ENCODE measurements at regions not wholly inside any gene's neighbourhood (a gene's known extent, or its start where the extent isn't known, plus 50 kb on each side); places are given as distances from the start of the nearest gene placed in this dataset.

- Histone ChIP-seq H3K4me2 (ENCODE audit: low read length) (no peak overlapping the region), H3K18ac (ENCODE audit: low read length) (no peak overlapping the region), H2AK5ac (ENCODE audit: low read length) (no peak overlapping the region), H4K8ac (ENCODE audit: low read depth, low read length) (no peak overlapping the region), H3K9ac (ENCODE audit: low read length) (no peak overlapping the region), H3K79me2 (ENCODE audit: control insufficient read depth, insufficient read depth, low read length) (no peaks in the 10 kb centered on the region), H3K4ac (ENCODE audit: low read depth, low read length) (no peak overlapping the region), H2BK120ac (ENCODE audit: low read depth, low read length) (no peak overlapping the region), H3K27me3 (ENCODE audit: insufficient read depth, low read length, poor library complexity) (no peaks in the 10 kb centered on the region), H2BK5ac (ENCODE audit: low read length) (no peak overlapping the region), H3K4me1 (ENCODE audit: control insufficient read depth, low read depth, low read length) (no peaks in the 10 kb centered on the region), H3K27ac (ENCODE audit: low read depth, low read length) (no peak overlapping the region), H3K79me1 (ENCODE audit: low read length) (no peaks in the 10 kb centered on the region), H3K36me3 (ENCODE audit: control insufficient read depth, insufficient read depth, low read length) (no peaks in the 10 kb centered on the region), H3K23ac (ENCODE audit: low read length) (no peak overlapping the region), H3K56ac (ENCODE audit: low read length) (no peak overlapping the region), H3K4me3 (ENCODE audit: low read length) (no peak overlapping the region), H2BK15ac (replicated peaks; ENCODE audit: low read depth) (no peak overlapping the region), H4K5ac (ENCODE audit: low read length) (no peak overlapping the region)
- no peak for DNase-seq
- whole genome bisulfite sequencing (ENCODE audit: extremely low coverage, insufficient coverage, low lambda C conversion rate) = no CpG with 5 or more reads among the region's 3 CpGs
Observed at GRCh38 chr2:35504419-35504818, 851.2 kb upstream of the CRIM1 start.

DNA sequence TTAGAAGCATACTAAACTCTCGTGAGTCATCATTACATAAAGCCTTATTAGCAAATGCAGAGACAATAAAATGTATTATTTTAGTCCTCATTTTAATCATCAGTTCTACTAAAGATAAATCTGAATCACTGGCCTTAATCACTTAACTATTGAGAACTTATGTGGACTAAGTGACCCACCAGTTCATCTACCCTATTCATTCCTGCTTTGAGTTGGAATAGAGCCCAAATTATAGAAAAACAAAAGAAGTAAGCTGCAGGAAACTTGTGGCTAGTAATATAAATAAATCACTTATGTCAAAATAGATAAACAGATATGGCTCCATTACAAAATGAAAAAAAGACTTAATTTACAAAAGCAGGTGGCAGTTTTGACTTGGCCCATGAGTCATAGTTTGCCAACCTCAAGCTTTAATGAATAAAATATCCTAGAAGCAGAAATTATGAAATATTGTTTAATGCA lies 851.8 kb upstream of the CRIM1 start:
- Histone ChIP-seq H3K79me2 (ENCODE audit: control insufficient read depth, insufficient read depth, low read length) (no peaks in the 10 kb centered on the region), H2BK5ac (ENCODE audit: low read length) (no peak overlapping the region), H2BK120ac (ENCODE audit: low read depth, low read length) (no peak overlapping the region), H3K4me1 (ENCODE audit: control insufficient read depth, low read depth, low read length) (no peaks in the 10 kb centered on the region), H3K18ac (ENCODE audit: low read length) (no peak overlapping the region), H4K8ac (ENCODE audit: low read depth, low read length) (no peak overlapping the region), H2AK5ac (ENCODE audit: low read length) (no peak overlapping the region), H3K9ac (ENCODE audit: low read length) (no peak overlapping the region), H3K4me2 (ENCODE audit: low read length) (no peak overlapping the region), H3K56ac (ENCODE audit: low read length) (no peak overlapping the region), H3K36me3 (ENCODE audit: control insufficient read depth, insufficient read depth, low read length) (no peaks in the 10 kb centered on the region), H4K5ac (ENCODE audit: low read length) (no peak overlapping the region), H3K79me1 (ENCODE audit: low read length) (no peaks in the 10 kb centered on the region), H2BK15ac (replicated peaks; ENCODE audit: low read depth) (no peak overlapping the region), H3K27me3 (ENCODE audit: insufficient read depth, low read length, poor library complexity) (no peaks in the 10 kb centered on the region), H3K27ac (ENCODE audit: low read depth, low read length) (no peak overlapping the region), H3K4ac (ENCODE audit: low read depth, low read length) (no peak overlapping the region), H3K23ac (ENCODE audit: low read length) (no peak overlapping the region), H3K4me3 (ENCODE audit: low read length) (no peak overlapping the region)
- no peak for DNase-seq
- no CpG with 5 or more reads among the region's 1 CpG for WGBS (ENCODE audit: extremely low coverage, insufficient coverage, low lambda C conversion rate)

DNA sequence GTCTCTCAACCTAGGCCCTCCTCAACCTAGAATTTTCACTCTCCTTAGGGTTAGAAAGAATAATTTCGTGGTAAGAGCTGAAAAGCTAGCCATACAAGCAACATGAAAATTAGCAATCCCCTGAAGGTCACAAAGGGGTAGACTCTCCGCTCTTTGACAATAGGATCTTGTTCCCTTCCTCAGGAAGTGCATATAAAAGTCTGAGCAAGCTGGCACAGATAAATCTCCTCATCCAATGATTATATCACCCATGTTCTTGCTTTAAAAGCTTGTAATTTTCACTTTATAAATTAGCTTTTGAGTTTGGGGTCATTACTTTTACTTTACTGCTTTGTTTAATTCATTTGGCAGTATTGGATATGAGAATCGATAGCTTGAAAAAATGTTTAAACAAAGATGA lies 852.3 kb upstream of the CRIM1 start:
- H4K8ac ChIP-seq (ENCODE audit: low read depth, low read length) = no peak overlapping the region
- H3K79me1 ChIP-seq (ENCODE audit: low read length) = no peaks in the 10 kb centered on the region
- no peaks in the 10 kb centered on the region for H3K36me3 ChIP-seq (ENCODE audit: control insufficient read depth, insufficient read depth, low read length)
- no peak overlapping the region for H3K23ac ChIP-seq (ENCODE audit: low read length)
- H3K18ac ChIP-seq (ENCODE audit: low read length) = no peak overlapping the region
- H3K79me2 ChIP-seq (ENCODE audit: control insufficient read depth, insufficient read depth, low read length) = no peaks in the 10 kb centered on the region
- H3K4me3 ChIP-seq (ENCODE audit: low read length) = no peak overlapping the region
- H3K4me1 ChIP-seq (ENCODE audit: control insufficient read depth, low read depth, low read length) = no peaks in the 10 kb centered on the region
- no peak overlapping the region for H2BK120ac ChIP-seq (ENCODE audit: low read depth, low read length)
- no peak for DNase-seq
- H3K27ac ChIP-seq (ENCODE audit: low read depth, low read length) = no peak overlapping the region
- no peak overlapping the region for H2BK15ac ChIP-seq (replicated peaks; ENCODE audit: low read depth)
- no peak overlapping the region for H3K56ac ChIP-seq (ENCODE audit: low read length)
- H2AK5ac ChIP-seq (ENCODE audit: low read length) = no peak overlapping the region
- H3K4me2 ChIP-seq (ENCODE audit: low read length) = no peak overlapping the region
- H2BK5ac ChIP-seq (ENCODE audit: low read length) = no peak overlapping the region
- H3K9ac ChIP-seq (ENCODE audit: low read length) = no peak overlapping the region
- no peaks in the 10 kb centered on the region for H3K27me3 ChIP-seq (ENCODE audit: insufficient read depth, low read length, poor library complexity)
- no peak overlapping the region for H4K5ac ChIP-seq (ENCODE audit: low read length)
- no CpG with 5 or more reads among the region's 3 CpGs for WGBS (ENCODE audit: extremely low coverage, insufficient coverage, low lambda C conversion rate)
- H3K4ac ChIP-seq (ENCODE audit: low read depth, low read length) = no peak overlapping the region

- Histone ChIP-seq H2BK15ac (replicated peaks; ENCODE audit: low read depth) (no peak overlapping the region), H3K56ac (ENCODE audit: low read length) (no peak overlapping the region)
- DNase-seq = no peak
Observed at GRCh38 chr2:35501076-35501475, 854.5 kb upstream of the CRIM1 start.

GRCh38 chr2:35496022-35496421 lies 859.6 kb upstream of the CRIM1 start:
- H3K36me3 ChIP-seq (ENCODE audit: control insufficient read depth, insufficient read depth, low read length) = no peaks in the 10 kb centered on the region
- no peaks in the 10 kb centered on the region for H3K4me1 ChIP-seq (ENCODE audit: control insufficient read depth, low read depth, low read length)
- H3K79me1 ChIP-seq (ENCODE audit: low read length) = no peaks in the 10 kb centered on the region
- no peak overlapping the region for H4K5ac ChIP-seq (ENCODE audit: low read length)
- H4K8ac ChIP-seq (ENCODE audit: low read depth, low read length) = no peak overlapping the region
- no CpG with 5 or more reads among the region's 1 CpG for WGBS (ENCODE audit: extremely low coverage, insufficient coverage, low lambda C conversion rate)
- no peak overlapping the region for H3K23ac ChIP-seq (ENCODE audit: low read length)
- no peak overlapping the region for H3K4me2 ChIP-seq (ENCODE audit: low read length)
- H3K79me2 ChIP-seq (ENCODE audit: control insufficient read depth, insufficient read depth, low read length) = no peaks in the 10 kb centered on the region
- no peak overlapping the region for H2BK120ac ChIP-seq (ENCODE audit: low read depth, low read length)
- H3K4ac ChIP-seq (ENCODE audit: low read depth, low read length) = no peak overlapping the region
- DNase-seq = no peak
- H3K9ac ChIP-seq (ENCODE audit: low read length) = no peak overlapping the region
- no peak overlapping the region for H2BK15ac ChIP-seq (replicated peaks; ENCODE audit: low read depth)
- no peak overlapping the region for H2BK5ac ChIP-seq (ENCODE audit: low read length)
- no peak overlapping the region for H3K4me3 ChIP-seq (ENCODE audit: low read length)
- no peak overlapping the region for H3K56ac ChIP-seq (ENCODE audit: low read length)
- H3K27me3 ChIP-seq (ENCODE audit: insufficient read depth, low read length, poor library complexity) = no peaks in the 10 kb centered on the region
- H3K27ac ChIP-seq (ENCODE audit: low read depth, low read length) = no peak overlapping the region
- no peak overlapping the region for H3K18ac ChIP-seq (ENCODE audit: low read length)
- no peak overlapping the region for H2AK5ac ChIP-seq (ENCODE audit: low read length)

More at GRCh38 chr2:35501076-35501475, 854.5 kb upstream of the CRIM1 start:
- no CpG with 5 or more reads among the region's 6 CpGs for WGBS (ENCODE audit: extremely low coverage, insufficient coverage, low lambda C conversion rate)
- Histone ChIP-seq H4K5ac (ENCODE audit: low read length) (no peak overlapping the region), H3K9ac (ENCODE audit: low read length) (no peak overlapping the region), H3K27me3 (ENCODE audit: insufficient read depth, low read length, poor library complexity) (no peaks in the 10 kb centered on the region), H2AK5ac (ENCODE audit: low read length) (no peak overlapping the region), H3K4me2 (ENCODE audit: low read length) (no peak overlapping the region), H3K79me2 (ENCODE audit: control insufficient read depth, insufficient read depth, low read length) (no peaks in the 10 kb centered on the region), H3K79me1 (ENCODE audit: low read length) (no peaks in the 10 kb centered on the region), H3K4ac (ENCODE audit: low read depth, low read length) (no peak overlapping the region), H4K8ac (ENCODE audit: low read depth, low read length) (no peak overlapping the region), H3K18ac (ENCODE audit: low read length) (no peak overlapping the region), H3K4me1 (ENCODE audit: control insufficient read depth, low read depth, low read length) (no peaks in the 10 kb centered on the region), H2BK5ac (ENCODE audit: low read length) (no peak overlapping the region), H3K23ac (ENCODE audit: low read length) (no peak overlapping the region), H2BK120ac (ENCODE audit: low read depth, low read length) (no peak overlapping the region), H3K4me3 (ENCODE audit: low read length) (no peak overlapping the region), H3K36me3 (ENCODE audit: control insufficient read depth, insufficient read depth, low read length) (no peaks in the 10 kb centered on the region), H3K27ac (ENCODE audit: low read depth, low read length) (no peak overlapping the region)

DNA sequence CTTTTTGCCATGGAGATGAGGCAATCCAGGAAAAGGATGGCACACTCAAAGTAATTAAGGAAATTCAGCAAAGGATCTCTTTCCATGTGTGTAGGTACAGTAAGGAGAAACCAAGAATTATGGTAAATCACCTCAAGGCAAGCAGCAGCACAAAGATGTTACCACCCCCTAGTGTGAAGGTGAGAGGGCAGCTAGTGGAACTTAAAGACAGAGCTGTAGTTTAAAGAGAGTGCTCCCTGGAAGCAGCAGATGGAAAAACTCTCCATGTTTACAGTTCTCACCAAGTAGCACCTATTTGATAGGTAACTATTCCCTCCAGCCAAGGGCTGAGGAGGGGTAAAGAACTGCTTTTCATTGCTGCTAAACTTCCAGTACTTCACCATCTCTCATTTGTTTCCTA lies 860.4 kb upstream of the CRIM1 start:
- Histone ChIP-seq H2BK5ac (ENCODE audit: low read length) (no peak overlapping the region), H3K27ac (ENCODE audit: low read depth, low read length) (no peak overlapping the region), H2BK120ac (ENCODE audit: low read depth, low read length) (no peak overlapping the region), H3K4me1 (ENCODE audit: control insufficient read depth, low read depth, low read length) (no peaks in the 10 kb centered on the region), H3K27me3 (ENCODE audit: insufficient read depth, low read length, poor library complexity) (no peaks in the 10 kb centered on the region), H3K4me3 (ENCODE audit: low read length) (no peak overlapping the region), H3K79me1 (ENCODE audit: low read length) (no peaks in the 10 kb centered on the region), H3K4ac (ENCODE audit: low read depth, low read length) (no peak overlapping the region), H4K8ac (ENCODE audit: low read depth, low read length) (no peak overlapping the region), H3K56ac (ENCODE audit: low read length) (peak overlapping the region; percentile 19), H3K18ac (ENCODE audit: low read length) (no peak overlapping the region), H2BK15ac (replicated peaks; ENCODE audit: low read depth) (no peak overlapping the region), H3K9ac (ENCODE audit: low read length) (no peak overlapping the region), H4K5ac (ENCODE audit: low read length) (no peak overlapping the region), H3K36me3 (ENCODE audit: control insufficient read depth, insufficient read depth, low read length) (no peaks in the 10 kb centered on the region), H3K79me2 (ENCODE audit: control insufficient read depth, insufficient read depth, low read length) (no peaks in the 10 kb centered on the region), H2AK5ac (ENCODE audit: low read length) (no peak overlapping the region), H3K23ac (ENCODE audit: low read length) (no peak overlapping the region), H3K4me2 (ENCODE audit: low read length) (no peak overlapping the region)
- peak; percentile 67 for DNase-seq
